GM21528 (cell line): ENCODE measurements at regions not wholly inside any gene's neighbourhood (a gene's known extent, or its start where the extent isn't known, plus 50 kb on each side); places are given as distances from the start of the nearest gene placed in this dataset.
"Not testable (repeated sequence)": the region's sequence is repeated elsewhere in the genome, so short reads cannot be mapped to it uniquely, and the experiment has no call there.

Experiments used
- ATAC-seq: cut with Tn5 transposase; IDR thresholded peaks from one replicate; pipeline ENCODE4 v1.9.1; 2021; ENCODE audit warnings: mild to moderate bottlenecking, moderate library complexity; ENCODE audit not compliant: unreplicated experiment, low FRiP score

DNA sequence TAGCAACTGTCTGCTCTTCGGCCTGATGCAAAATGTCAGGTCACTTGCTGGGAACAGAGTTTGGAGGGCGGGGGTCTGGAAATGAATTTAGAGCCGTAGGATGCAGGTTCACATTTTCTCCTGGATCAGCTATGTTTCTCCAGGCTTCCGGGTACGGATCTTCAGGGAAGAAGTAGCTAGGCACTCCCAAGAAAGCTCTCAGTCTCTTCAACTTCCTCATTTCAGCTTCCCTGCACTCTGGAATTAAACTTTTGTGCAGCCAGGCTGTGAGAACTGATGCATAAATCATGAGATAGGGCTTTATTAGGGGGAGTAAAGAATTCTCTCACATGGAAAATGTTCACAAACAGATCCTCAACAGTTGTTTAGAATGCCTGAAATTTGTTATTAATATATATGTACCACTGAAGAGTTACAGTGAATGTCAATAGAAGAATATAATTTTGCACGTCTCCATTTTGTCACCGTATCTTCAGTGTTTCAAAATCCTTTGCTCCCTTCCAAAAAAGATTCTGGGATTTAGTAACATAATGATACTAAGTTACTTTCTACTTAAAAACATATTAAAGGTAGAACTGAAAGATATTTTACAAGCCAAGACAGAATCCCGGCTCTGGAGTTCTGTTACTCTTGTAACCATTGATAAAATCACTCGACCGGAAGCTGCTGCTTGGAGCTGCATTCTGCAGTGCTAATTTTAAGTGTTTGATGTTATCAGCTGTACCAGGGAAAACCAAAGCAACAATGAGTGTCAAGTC is 178.5 kb upstream of the P2RY1 start:
- no peak for ATAC-seq

- ATAC-seq = no peak
Observed at GRCh38 chr3:152656972-152657355, 178.0 kb upstream of the P2RY1 start.

GRCh38 chr3:152658977-152659720 is 175.8 kb upstream of the P2RY1 start:
- ATAC-seq = no peak

GRCh38 chr3:152662157-152662556 is 172.8 kb upstream of the P2RY1 start:
- no peak for ATAC-seq

DNA sequence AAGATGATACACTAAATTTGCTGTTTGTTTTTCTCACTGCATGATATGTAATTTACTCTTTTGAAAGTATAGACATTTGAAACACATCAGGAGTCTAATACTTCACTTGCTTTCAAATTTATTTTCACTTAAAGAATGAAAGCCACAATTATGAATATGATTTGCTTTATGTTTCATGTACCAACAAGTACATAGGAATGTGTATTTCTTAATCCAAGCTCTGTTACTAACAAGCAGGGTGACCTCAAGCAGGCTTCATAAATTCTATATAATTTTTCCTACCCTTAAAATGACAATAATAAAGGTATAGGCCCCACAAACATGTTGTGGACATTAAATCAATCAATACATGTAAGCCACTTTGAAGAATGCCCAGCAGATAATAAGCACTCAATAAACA is 170.2 kb upstream of the P2RY1 start:
- no peak for ATAC-seq

DNA sequence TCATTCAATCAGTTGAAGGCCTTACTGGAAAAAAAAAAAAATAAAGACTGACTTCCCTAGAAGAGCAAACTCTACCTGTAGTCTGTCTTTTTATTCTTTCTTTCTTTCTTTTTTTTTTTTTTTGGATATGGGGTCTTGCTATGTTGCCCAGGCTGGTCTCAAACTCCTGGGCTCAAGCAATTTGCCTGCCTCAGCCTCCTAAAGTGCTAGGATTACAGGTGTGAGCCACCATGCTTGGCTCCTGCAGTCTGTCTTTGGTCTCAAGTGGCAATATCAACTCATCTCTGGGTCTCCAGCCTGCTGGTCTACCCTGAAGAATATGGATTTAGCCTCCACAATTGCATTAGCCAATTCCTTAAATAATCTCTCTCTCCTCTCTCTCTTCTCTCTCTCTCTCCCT is 167.7 kb upstream of the P2RY1 start:
- ATAC-seq = no peak

DNA sequence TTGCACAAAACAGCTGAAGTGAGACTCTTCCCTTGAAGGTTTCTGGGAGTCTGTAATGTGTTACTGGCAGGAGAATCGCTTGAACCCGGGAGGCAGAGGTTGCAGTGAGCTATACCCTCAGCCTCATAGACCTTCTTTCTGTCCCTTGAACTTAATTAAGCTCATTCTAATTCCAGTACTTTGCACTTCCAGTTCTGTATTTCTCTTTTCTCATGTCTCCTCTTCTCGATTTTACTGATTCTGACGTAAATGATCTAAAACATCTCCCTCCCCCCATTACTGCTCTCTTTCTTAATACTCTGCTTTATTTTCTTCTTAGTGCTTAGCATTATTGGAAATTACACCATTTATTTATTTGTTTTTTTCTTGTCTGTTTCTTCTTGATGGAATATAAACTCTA is 165.4 kb upstream of the P2RY1 start:
- no peak for ATAC-seq

GRCh38 chr3:152671446-152672319 is 163.2 kb upstream of the P2RY1 start:
- ATAC-seq = no peak

DNA sequence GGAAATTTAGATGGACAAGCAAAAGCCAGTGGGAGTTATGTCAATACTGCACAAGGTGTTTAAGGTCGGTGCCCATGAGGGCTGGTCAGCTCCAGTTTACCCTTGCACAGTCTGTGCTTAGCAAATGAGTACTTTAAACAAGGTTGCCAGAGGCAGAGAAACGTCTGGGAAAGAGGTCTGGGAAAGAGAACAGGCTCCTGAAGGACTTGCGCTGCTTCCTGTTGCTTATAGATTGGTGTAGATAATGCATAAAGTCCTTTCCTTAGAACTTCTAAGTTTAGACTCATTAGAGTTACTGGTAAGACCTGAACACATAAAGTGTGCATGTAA is 162.6 kb upstream of the P2RY1 start:
- no peak for ATAC-seq

DNA sequence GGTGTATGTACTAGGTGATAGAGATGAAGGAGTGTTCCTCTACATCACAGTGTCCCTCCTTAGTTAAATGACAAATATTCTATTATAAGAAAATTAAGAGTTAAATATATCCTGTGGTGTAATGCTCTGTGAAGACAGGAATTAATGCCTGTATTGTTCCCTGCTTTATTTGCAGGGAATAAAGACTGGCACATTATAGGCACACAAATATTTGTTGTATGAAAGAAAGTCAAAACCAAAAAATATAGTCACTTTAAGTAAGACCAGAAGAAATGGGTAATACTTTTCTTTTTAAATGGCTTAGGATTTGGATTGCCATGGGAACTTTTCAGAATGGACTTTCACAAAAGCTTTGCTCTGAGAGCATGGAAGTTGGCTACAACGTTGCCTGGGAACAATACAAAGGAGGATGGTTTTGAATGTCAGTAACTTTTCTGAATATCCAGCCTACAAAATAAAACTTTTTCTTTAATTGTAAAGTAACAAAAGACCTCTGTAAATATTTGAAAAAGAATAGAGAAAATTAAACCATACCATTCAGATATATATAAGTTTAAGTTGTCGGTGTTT is 158.0 kb upstream of the P2RY1 start:
- no peak for ATAC-seq

DNA sequence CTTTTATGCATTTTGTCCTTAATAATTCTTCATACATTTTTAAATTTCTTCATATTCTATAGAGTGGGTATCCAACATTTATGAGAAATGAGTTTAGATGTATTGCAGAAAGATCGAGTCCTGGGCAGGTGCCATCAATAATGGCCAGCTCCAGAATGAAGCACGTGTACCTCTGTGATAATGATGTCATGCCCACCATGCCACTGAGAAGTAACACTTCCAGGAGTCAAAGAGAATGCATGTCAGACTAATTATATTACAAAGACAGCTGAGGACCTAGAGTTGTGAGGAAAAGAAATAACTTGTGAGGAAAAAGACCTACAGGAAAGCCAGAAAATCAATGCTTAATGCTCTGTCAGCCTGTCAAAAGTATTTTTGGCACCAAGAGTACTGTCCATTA is 157.4 kb upstream of the P2RY1 start:
- ATAC-seq = no peak

DNA sequence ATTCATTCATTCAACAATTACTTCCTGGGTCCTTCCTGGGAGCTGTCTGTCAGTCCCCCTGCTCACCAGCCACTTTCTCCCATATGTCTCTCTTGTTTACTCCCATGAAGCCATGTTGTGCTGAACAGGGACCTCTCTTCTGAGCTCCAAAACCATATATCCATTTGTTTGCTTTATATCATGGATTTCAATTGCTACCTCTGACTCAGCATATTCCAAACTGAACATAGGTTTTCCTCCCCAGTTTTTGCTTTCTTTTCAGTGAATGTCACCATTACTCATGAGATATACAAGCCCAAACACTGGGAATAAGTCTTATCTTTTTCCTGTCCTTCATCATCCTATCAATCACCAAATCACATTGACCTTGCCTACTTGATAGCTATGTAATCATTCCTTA is 152.5 kb upstream of the P2RY1 start:
- no peak for ATAC-seq

DNA sequence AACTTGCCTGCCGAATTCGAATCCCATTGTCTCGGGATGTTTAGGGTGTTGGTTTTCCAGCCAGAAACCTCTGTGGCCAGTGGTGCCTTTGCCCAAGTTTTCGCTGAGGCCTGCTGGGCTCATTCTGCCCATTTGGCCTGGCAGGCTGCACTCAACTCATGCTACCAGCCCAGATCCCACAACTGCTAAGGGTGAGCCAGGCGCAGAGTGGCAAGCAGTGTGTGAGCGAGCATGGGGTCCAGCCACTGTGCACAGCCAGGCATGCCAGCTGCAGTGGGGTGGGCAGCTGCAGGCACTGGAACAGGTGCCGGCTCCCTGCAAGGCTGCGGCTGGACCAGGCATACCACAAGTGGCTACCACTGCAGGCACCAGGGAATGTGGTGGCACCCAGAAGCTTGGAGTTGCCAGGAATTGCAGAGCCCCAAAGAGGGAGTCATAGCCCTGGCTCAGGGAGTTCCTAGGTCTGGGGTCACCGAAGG is 151.4 kb upstream of the P2RY1 start:
- no peak for ATAC-seq

DNA sequence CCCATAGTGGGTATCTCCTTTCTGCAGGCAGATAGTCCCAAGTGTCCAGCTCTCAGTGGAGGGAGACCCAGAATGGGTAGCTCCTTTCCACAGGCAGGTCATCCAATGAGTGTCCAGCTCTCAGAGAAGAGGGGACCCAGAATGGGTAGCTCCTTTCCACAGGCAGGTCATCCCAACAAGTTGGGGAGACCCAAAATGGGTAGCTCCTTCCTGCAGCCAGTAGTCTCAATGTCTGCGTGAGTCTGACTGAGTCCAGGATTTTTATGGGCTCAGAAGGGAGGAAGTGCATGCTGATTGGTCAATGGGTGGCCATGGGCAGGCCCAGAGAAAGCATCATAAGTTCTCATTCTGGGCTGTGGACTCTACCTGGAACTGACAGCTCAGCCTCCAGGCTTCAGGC is 150.7 kb upstream of the P2RY1 start:
- ATAC-seq = no peak

DNA sequence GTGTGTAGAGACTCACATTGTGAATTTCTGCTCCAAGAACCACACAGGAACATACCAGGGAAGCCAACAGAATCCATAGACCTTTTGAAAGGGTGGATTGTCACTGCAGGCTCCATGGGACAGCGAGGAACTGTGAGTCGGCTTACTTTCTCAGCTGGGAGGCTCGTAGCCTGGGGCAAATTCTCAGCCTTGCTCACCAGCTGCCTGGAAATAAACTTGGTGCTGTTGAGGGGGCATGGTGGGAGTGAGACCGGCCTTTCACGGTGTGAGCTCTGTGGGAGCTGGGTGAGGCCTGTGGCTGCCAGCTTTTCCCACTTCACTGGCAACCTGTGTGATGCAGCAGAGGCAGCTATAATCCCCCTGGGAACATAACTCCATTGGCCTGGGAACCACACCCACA is 146.6 kb upstream of the P2RY1 start:
- ATAC-seq = no peak

- ATAC-seq = not testable (repeated sequence)
Observed at GRCh38 chr3:152692326-152692725, 142.6 kb upstream of the P2RY1 start.

GRCh38 chr3:152693521-152694250 is 141.2 kb upstream of the P2RY1 start:
- not testable (repeated sequence) for ATAC-seq

DNA sequence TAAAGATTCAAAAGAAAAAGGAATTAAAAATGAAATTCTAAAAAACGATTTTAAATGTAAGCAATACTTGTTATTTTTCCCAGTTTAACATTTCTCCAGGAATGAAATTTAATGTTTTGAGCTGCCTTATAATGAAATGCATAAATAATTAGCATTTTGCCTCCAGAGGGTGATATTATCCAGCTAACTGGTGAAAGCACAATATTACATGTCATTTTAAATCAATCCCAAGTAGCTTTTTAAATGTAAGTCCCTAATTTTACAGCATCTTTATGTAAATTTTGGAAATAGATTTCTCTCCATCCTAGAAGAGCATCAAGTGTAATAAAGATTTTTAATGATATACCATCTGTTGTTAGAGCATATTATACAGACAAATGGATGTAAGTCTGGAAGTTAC is 139.1 kb upstream of the P2RY1 start:
- no peak for ATAC-seq

- no peak for ATAC-seq
Observed at GRCh38 chr3:152696962-152697361, 138.0 kb upstream of the P2RY1 start.

- no peak for ATAC-seq
Observed at GRCh38 chr3:152703245-152703890, 131.6 kb upstream of the P2RY1 start.
